ENCODE measurements at regions not wholly inside any gene's neighbourhood (a gene's known extent, or its start where the extent isn't known, plus 50 kb on each side); places are given as distances from the start of the nearest gene placed in this dataset.

DNA sequence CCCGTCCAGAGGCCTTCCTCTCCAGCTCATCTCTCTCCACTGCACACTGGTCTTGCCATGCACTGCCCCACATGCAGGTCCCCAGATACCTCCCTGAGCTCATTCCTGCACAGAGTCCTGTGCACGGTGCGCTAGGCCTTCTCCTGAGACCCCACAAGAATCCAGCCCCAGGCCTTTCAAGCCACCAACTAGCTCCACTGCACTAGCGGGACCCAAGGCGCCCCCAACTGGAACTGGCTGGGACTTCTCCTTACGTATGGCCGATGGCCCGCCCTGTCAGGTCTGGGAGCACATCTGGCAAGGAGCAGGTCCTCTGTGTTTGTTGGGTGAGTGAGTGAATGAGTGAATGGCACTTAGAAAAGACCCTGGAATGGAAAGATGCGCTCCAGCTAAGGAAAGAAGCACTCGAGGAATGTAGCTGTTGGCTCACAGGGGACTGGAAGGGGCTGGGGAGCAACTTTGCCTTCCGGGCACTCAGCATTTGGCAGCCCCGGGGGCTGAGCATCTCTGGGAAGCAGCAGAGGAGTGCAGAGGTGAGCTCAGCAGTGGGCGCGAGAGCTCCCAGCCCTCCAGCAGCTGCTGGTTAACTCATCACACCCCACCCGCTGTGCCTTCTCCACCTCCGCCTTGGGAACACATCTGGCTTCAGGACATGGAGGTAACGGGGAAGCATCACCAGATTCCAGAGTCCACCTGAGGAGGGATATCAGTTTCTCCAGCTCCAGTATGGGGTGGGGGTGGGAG lies 223.1 kb downstream of the GLI2 start:
- FAIRE-seq (no peak), DNase-seq (ENCODE audit: extremely low spot score, insufficient read length, low read depth) (no peak)

DNA sequence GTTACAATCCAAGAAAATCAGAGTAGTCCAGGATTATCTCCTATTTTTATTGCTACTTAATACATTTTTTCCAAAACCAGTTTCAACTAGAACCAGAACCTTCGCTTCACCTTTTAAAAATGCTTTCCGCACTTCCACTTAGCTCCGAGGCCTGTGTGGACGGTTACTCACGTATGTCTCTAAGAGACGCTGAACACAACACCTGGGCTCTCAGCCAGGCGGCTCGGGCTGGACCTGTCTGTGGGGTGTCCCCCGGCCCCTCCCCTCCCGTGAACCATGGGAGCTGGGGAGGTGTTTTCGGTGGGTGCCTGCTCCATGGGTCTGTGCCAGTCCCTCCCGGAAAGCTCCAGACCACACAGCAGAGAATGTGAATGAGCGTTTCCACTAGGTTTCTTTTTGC lies 223.8 kb downstream of the GLI2 start:
- FAIRE-seq, result no peak

DNA sequence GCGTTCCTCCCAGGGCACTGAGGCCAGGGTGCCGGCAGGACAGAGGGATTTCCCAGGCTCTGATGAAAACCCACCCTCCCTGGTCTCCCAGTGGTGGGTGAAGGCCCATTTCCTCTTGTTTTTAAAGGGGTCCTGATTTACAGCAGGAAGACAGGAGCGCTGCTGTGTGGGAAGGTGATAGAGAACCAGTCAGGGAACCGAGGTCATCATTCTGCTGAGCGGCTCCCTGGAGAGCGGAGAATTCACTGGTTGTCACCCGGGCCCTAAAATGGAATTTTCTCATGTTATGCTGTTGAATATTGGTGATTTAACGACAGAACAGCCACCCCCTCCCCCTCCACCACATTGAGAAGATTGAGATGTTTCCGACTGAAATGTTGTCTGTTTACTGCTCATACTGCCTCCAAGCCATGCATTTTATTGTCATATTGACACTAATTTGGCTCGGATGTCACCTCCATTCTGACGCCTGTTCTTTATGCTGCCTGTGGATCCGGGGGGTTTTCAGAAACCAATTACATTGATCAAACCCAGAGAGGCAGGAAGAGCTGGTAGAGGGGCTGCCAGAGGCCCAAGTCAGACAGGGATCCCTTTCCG lies 225.2 kb downstream of the GLI2 start:
- DNase-seq (ENCODE audit: extremely low spot score, insufficient read length, low read depth) (no peak), FAIRE-seq (no peak)

More for the DNA sequence above, 223.8 kb downstream of the GLI2 start:
- DNase-seq (ENCODE audit: extremely low spot score, insufficient read length, low read depth), result no peak

DNA sequence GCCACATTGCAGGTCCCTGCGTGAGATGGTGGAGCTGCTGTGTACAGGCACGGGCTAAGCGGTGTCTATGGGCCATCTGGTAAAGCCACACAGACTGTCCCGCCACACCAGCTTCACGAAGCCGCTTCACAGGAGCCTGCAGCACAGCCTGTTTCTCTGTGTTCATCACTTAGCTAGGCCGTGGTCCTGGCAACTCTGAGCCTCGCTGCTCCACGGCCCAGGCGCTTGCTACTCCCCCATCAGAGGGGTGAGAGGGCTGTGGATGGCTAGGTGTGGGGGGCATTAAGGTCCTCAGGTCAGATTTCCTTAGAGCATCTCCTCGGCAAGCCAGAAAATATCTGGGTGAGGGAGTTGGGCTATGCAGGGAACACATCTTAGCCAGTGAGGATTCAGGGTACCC lies 225.7 kb downstream of the GLI2 start:
- FAIRE-seq, result no peak
- no peak for DNase-seq (ENCODE audit: extremely low spot score, insufficient read length, low read depth)

DNA sequence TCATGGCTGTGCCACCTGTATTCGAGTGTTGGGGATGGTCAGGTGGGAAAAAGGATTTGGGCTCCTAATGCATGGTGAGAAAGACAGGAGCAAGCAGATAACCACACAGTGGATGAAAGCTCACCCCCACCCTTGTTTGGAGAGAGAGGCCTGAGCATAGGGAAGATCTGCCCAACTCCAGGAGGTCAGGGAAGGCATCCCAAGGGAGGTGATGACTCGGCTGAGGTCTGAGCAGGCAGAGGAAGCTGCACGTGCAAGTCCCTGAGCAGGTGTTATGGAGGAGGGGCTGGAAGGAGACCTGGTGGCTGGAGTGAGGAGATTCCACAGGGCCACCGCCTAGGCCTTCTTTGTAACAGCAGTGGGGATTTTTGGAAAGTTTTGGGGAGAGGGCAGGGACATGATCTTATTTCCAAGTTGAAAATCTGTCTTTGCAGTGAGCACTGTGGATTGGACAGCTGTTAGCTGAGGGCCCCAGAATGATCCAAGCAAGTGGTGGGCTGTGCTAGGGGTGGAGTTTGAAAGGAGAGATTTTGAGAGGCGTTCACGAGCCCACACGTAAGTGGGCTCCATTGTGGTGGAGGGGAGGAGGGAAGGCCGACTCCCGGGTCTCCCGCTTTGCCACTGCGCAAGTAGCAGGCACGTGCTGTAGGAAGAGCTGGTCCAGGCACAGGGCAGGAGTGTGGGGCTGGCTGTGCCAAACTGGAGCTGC lies 228.5 kb downstream of the GLI2 start:
- no peak for DNase-seq (ENCODE audit: extremely low spot score, insufficient read length, low read depth)
- no peak for FAIRE-seq

DNA sequence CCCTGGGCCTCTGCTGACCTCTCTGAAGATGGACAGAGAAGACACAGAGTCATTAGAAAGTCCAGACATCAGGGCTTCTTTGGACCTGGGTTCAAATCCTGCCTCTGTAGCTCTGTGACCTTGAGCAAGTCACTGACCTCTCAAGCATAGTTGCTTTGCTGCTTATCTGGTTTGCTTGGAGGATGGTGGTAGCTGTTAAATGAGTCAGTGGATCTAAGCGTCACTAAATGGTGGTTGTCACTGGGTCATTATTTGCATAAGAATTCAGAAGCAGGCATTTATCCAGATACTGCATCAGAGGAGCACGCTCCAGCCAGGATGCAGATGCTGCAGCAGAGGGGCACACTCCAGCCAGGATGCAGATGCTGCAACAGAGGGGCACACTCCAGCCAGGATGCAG lies 229.2 kb downstream of the GLI2 start:
- DNase-seq (ENCODE audit: extremely low spot score, insufficient read length, low read depth), result no peak
- FAIRE-seq, result no peak

DNA sequence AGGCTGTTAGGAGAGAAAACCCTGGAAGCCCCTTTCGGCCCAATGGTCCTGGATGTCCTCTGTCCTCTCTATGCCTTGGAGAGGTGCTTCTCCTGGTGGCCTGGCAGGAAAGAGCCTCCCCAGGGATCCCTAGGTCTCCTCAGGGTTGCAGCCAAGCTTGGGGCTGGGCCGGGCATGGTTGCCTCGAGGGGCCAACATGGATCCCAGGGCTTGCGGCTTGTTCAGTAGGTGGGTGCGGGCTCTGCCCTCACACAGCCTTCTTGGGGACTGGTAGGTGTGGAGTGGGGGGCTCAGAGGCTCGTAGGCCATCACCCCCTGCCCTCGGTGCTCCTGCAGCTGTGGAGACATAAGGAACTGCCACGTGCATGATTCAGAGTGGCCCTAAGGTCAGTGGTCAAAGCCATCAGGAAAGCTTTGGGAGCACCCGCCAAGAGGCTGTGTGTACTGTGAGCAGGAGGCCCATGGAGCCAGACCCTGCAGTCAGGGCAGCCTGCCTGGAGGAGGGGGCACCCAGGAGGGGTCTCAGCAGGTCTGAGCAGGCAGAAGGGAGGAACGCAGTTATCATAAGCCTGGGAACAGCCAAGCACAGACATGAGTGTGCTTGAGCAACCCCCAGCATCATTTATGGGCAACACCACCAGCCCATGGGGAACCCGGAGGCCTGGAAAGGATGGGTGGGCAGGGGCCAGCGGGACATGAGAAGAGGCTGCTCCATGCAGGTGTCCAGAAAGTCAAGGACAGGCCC lies 231.0 kb downstream of the GLI2 start:
- DNase-seq (ENCODE audit: extremely low spot score, insufficient read length, low read depth) (no peak), FAIRE-seq (no peak)

DNA sequence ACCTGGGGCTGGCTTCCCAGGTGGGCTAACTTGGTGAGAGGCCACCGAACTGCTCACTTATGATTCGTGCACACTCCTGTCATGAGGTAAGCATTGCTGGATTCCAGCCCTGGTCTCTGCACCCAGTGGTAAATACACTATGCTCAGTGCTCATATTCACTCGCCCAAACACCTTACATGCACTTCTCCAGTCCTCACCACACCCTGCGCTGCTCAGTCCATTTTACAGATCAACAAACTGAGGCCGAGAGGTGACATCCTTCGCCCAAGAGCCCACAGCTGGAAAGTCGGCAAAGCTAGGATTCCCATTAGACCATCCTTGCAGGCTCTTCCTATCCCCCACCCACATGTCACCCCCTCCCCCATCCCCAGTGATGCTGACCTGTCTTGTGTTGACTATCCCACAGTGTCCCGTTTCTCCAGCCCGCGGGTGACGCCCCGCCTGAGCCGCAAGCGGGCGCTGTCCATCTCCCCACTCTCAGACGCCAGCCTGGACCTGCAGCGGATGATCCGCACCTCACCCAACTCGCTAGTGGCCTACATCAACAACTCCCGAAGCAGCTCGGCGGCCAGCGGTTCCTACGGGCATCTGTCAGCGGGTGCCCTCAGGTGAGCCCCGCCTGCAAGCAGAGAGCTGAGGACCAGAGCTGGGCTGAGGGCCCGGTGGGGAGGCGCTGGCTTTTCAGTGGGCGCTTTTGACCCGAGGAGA lies 232.8 kb downstream of the GLI2 start:
- no peak for FAIRE-seq
- no peak for DNase-seq (ENCODE audit: extremely low spot score, insufficient read length, low read depth)

DNA sequence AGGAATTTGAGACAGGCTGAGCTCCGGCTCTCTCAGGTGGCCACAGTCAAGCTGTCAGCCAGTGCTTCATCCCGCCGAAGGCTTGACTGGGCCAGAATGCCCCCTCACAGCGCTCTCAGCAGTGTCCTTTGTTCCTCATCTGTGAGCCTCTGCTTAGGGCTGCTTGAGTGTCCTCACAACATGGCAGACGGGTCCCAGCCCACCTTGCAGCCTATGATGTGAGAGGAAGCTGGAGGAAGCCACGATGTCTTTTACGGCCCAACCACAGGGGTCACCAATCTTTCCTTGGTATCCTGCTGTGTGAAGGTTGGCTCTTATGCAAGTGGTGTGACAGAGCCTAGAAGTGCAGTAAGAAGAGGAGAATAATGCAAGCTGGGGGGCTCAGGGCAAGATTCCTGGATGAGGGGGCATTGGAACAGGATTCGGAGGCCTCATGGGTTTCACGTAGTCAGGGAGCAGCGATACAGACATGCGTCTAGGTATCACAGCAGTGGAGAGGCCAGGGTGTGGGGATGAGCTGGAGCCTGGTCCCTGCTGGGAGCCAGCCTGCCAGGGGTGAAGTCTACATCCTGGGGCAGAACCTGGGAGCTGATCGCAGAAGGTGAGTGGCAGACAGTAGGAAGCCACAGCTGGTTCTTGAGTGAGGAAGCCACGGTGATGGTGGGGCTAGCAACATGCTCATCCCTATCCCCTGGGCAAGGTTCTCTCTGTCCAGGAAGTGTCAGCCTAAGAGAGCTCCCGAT lies 234.1 kb downstream of the GLI2 start:
- FAIRE-seq (no peak), DNase-seq (ENCODE audit: extremely low spot score, insufficient read length, low read depth) (no peak)

DNA sequence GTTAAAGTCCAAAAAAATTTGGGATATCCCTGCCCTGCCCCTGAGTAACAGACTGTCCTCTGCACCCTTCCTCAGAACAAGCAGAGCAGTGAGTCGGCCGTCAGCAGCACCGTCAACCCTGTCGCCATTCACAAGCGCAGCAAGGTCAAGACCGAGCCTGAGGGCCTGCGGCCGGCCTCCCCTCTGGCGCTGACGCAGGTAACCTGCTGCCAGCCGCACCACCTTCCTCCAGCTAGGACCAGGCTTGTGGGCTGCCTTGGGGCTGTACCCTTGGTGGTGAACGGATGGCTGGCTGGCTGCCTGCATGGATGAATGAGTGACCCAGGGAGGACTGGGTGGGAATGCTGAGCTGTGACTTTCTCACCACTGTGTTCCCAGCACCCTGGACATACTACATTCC lies 236.2 kb downstream of the GLI2 start:
- DNase-seq (ENCODE audit: extremely low spot score, insufficient read length, low read depth), result no peak
- no peak for FAIRE-seq

DNA sequence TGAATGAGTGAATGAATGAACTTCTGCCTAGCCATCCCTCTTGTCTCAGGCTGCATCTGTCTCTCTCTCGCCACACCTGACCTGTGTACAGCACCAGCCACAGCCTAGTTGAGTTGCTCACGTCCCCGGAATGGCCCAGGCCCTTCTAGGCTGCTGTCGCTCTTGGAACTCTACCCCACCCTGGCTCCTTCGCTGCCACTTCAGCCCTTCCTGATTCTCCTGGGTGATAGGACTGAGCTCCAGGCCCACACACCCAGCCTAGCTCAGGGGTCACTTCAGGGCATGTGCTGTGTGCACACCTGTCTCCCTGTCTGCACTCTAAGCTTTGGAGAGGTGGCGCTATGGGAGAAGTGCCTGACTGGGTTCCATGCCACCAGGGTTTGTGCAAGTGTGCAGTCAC lies 236.6 kb downstream of the GLI2 start:
- FAIRE-seq (no peak), DNase-seq (ENCODE audit: extremely low spot score, insufficient read length, low read depth) (no peak)

DNA sequence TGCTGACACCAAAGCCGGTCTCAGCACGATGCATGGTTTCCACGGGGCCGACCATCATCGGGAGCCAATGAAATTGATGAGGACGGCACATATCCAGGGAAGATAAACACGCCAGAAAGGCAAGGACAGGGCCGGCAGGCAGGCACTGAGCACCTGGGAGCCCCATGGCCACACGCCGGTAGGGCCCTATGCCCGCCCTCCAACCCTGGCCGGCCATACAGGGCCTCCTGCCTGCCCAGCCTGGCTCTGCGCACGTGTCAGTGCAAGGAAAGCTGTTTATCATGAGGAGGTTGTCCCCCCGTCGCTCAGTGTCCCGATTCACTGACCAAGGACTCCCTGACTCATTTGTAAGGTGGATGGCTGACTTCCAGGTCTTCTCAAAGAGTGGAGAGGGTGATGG lies 237.5 kb downstream of the GLI2 start:
- no peak for DNase-seq (ENCODE audit: extremely low spot score, insufficient read length, low read depth)
- FAIRE-seq, result no peak

DNA sequence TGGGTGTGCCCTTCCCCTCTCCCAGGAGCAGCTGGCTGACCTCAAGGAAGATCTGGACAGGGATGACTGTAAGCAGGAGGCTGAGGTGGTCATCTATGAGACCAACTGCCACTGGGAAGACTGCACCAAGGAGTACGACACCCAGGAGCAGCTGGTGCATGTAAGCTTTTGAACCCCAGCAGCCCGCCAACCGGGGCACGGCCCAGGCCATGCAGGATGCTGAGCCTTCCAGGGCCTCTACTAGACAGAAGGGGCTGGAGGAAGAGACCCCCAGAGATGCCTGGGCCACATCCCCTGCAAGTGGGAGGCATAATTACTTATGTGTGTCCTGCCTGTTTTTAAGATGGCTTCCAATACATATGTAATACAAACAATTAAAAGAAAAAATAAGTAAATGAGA lies 239.3 kb downstream of the GLI2 start:
- no peak for FAIRE-seq
- DNase-seq (ENCODE audit: extremely low spot score, insufficient read length, low read depth), result no peak

DNA sequence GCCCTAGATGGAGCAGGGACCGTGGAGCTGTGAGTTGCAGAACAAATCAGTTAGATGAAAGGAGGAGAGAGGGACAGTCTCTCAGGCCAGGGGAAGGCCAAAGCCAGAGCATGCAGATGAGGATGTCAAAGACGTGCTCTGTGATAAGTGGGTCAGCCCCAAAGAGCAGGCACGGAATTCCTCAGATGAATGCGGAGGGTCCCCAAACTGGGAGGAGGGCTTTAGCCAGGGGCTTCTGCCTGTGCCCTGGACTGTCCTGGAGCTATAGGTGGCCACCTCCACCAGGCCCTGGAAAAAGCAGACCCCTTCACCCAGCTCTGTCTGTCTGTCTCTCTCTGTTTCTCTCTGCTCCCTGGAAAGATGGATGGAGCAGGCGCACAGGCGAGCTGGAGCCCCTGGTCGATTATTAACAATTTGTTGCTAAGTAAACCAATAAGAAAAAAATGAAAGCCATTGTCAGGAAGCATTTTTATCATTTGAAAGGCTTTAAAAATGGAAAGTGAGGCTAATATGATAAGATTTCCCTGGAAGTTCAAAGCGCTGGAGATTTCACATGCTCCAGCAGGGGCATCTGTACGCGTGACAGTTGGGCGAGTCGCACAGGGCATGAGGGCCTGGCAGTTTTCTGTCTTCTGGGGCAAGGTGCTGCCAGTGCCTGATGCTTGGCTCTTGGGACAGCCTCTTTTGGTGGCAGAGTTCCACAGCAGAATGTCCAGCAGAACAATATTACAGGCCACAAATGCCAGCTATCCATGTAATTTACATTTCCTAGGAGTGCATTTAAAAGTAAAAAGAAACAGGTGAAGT lies 241.0 kb downstream of the GLI2 start:
- no peak for FAIRE-seq
- no peak for DNase-seq (ENCODE audit: extremely low spot score, insufficient read length, low read depth)

DNA sequence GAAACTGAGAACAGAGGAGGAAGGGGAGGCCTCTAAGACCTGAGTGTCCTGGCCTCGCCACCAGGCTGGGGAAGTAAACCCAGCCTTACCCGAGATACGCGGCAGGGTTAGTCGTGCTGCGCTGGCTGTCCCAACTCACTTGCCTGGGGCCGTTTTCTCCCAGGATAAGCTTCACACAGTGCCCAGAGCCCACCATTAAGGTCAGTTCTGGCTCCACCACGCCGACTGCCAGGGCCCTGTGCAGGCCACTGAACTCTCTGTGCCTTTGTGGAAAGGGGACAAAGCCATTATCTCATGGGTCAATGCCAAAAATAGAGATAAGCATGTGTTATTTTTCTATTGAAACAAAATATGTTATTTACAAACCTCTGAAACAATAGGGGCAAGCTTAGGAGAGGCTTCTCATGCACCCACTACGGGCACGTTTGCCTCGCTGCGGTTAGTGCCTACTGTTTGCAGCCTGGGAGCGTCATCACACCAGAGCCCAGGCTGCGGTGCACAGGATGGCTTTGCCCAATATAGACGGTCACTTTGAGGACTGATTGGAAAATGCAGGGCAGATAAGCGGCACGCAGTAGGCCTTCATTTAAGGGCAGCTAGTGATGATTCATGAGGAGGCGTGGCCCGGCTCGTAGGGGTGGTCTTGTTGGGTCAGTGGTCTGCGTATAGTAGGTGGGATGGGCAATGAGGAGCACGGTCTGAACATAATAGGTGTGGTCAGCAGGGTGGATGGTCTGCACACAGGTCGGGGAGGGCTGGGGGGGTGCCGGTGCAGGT lies 242.1 kb downstream of the GLI2 start:
- FAIRE-seq (no peak), DNase-seq (ENCODE audit: extremely low spot score, insufficient read length, low read depth) (no peak)

DNA sequence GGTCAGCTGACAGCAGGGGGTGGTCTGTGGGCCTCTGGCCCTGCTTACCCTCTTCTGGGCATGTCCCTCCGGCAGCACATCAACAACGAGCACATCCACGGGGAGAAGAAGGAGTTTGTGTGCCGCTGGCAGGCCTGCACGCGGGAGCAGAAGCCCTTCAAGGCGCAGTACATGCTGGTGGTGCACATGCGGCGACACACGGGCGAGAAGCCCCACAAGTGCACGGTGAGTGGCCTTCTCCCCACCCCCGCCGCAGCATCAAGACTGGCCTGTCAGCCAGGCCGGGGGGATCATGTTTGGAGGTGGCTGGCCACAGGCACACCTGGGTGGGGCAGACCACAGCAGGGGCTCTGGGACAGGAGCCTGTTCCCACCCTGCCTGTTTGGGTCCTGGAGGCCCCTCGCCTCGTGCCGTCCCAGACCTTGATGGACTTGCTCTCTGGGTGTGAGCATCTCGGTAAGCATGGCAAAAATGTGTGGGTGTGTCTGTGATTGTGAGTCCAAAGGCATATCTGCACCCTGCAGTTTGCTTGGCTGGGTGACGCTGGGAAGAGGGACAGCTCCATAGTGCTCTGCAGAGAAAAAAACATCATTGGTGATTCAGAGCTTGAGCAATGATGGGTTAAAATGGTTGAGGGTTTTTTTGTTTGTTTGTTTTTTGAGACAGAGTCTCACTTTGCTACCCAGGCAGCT lies 242.8 kb downstream of the GLI2 start:
- FAIRE-seq (no peak), DNase-seq (ENCODE audit: extremely low spot score, insufficient read length, low read depth) (no peak)

DNA sequence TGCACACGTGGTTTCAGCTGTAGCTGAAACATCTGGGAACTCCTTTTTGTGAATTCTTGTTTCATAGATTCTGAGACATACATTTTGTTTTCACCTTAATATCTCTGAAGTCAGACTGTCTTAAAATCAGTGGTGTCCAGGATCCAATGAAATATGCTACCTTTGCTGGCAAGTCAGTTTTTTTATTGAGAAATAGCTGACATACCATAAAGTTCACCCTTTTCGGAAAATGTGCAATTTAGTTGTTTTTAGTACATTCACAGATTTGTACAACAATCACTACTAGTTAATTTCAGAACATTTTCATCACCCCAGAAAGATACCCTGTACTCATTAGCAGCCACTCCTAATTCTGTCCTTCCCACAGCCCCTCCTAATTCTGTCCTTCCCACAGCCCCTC lies 243.7 kb downstream of the GLI2 start:
- no peak for FAIRE-seq
- no peak for DNase-seq (ENCODE audit: extremely low spot score, insufficient read length, low read depth)

Measured in GM18507 (cell line).